ENCODE measurements at regions not wholly inside any gene's neighbourhood (a gene's known extent, or its start where the extent isn't known, plus 50 kb on each side); places are given as distances from the start of the nearest gene placed in this dataset.

GRCh38 chr3:117139681-117140080, 430.1 kb downstream of the TUSC7 start:
- TF ChIP-seq CTCF (IDR thresholded peaks at IDR 0.05) (no peak), POLR2A (IDR thresholded peaks at IDR 0.05) (no peak)

Measured in thyroid gland (tissue), 4 donors.